Spinal cord (tissue), 9 donors: ENCODE measurements at regions not wholly inside any gene's neighbourhood (a gene's known extent, or its start where the extent isn't known, plus 50 kb on each side); places are given as distances from the start of the nearest gene placed in this dataset.

ENCODE experiments used
- DNase-seq, 6 donors: peaks; one replicate each; pipeline versions ENCODE4 v3.0.0 to v3.0.0-alpha.2; 2013 to 2015; ENCODE audit warnings: low spot score in 6 of 6, low read depth in 4 of 6
- H3K27ac ChIP-seq: one replicate; pipeline ENCODE4 v1.5.1; 2013; ENCODE audit warnings: low read depth, low read length, control low read depth
- H3K27me3 ChIP-seq: one replicate; pipeline ENCODE4 v1.6.1; 2013; ENCODE audit warnings: low read length; ENCODE audit not compliant: control insufficient read depth, insufficient read depth
- H3K36me3 ChIP-seq: one replicate; pipeline ENCODE4 v1.6.1; 2013; ENCODE audit warnings: low read length; ENCODE audit not compliant: control insufficient read depth, insufficient read depth
- H3K4me1 ChIP-seq: one replicate; pipeline ENCODE4 v1.6.1; 2013; ENCODE audit warnings: low read length; ENCODE audit not compliant: control insufficient read depth, insufficient read depth
- H3K4me3 ChIP-seq: one replicate; pipeline ENCODE4 v1.5.1; 2013; ENCODE audit warnings: low read depth, low read length, control low read depth
- H3K9me3 ChIP-seq: one replicate; pipeline ENCODE4 v1.6.1; 2013; ENCODE audit warnings: low read length; ENCODE audit not compliant: control insufficient read depth, insufficient read depth
- WGBS: methylation state at CpG from one replicate; pipeline ENCODE4 v1.1.5; 2013; ENCODE audit warnings: missing lambda C conversion rate; ENCODE audit not compliant: insufficient coverage; 5-methylcytosine and 5-hydroxymethylcytosine counted together
- donor health status: healthy.

DNA sequence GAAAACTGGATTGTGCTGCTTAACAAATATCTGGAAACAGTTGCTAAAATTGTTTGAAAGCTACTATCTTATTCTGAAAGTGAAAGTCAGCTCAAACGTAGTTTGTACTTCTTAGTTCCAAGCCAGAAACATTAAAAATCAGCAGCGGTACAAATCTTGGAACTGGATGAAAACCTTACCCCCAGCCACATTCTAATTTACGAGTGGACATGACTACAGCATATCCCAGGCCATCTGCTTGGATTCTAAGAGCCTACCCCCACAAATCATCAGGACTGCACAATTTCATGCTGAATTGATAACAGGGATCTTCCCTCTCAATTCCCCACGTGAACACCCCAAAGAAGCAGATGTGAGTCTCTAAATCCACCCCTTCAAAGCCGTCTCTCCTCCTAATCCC, 158.7 kb upstream of the NCKAP5 start:
- Histone ChIP-seq H3K27me3 (no peaks in the 10 kb centered on the region), H3K4me1 (no peaks in the 10 kb centered on the region), H3K9me3 (no peaks in the 10 kb centered on the region), H3K27ac (no peak overlapping the region), H3K4me3 (no peak overlapping the region), H3K36me3 (no peaks in the 10 kb centered on the region)
- 45% methylated on average over 5 of the region's 5 CpGs for WGBS
- no peak for DNase-seq

DNA sequence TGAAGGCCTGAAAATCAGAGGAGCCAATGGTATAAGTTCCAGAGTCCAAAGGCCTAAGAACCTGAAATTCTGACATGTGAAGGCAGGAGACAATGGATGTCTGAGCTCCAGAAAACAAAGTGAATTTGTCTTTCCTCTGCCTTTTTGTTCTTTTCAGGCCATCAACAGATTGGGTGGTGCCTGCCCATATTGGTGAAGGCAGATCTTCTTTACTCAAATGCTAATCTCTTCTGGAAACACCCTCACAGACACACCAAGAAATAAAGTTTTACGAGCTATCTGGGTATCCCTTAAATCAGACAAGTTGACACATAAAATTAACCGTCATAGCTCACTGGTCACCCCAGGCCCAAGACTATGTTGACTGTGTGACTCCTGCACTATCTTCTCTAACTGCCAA, 163.8 kb upstream of the NCKAP5 start:
- H3K9me3 ChIP-seq: no peaks in the 10 kb centered on the region
- H3K27ac ChIP-seq: no peak overlapping the region
- H3K4me3 ChIP-seq: no peak overlapping the region
- no peaks in the 10 kb centered on the region for H3K27me3 ChIP-seq
- H3K4me1 ChIP-seq: no peaks in the 10 kb centered on the region
- H3K36me3 ChIP-seq: no peaks in the 10 kb centered on the region
- DNase-seq: no peak
- WGBS: 97% methylated on average over 2 of the region's 2 CpGs

DNA sequence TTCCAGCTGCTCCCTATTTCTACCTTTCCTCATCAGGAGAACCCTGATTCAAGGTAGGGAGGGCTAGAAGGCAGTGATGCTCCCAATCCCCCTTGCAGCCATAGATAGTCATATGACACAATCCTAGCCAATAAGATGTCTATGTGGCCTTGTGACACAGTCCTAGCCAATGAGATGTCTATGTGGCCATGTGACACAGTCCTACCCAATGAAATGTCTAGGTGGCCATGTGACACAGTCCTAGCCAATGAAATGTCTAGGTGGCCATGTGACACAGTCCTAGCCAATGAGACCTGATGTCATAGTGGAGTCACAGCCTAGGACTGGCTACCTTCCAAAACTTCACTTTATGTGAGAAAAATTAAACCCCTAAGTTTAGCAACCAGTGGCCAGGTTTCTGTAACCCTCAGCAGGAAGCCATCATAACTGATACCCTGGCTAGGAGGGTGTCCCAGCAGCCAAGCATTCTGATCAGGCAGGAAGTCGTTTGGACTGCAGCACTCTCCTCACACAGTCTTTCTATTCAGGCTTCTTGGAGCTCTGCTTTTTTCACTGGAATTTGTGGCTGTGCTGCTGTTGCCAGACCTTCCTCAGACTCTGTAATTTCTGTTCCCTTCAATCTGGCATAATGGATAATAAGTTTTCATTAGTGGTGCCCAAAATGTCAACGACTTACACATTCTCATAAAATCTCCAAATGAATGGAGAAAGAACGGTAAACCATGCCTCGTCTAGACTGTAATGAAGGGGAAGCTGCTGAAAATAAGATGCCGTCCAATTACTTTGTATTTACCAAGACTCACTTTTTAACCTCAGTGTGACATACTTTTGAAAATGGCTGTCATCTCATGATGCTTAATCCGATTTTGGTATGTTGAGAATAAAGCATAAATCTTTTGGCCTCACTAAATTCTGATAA, 165.0 kb upstream of the NCKAP5 start:
- H3K27ac ChIP-seq: peak overlapping the region; percentile 7
- no peaks in the 10 kb centered on the region for H3K9me3 ChIP-seq
- no peak overlapping the region for H3K4me3 ChIP-seq
- DNase-seq: peak in 2 of 6 donors; percentile 22 to 29
- WGBS: 30% methylated on average over 1 of the region's 6 CpGs
- H3K4me1 ChIP-seq: no peaks in the 10 kb centered on the region
- H3K27me3 ChIP-seq: no peaks in the 10 kb centered on the region
- H3K36me3 ChIP-seq: no peaks in the 10 kb centered on the region

DNA sequence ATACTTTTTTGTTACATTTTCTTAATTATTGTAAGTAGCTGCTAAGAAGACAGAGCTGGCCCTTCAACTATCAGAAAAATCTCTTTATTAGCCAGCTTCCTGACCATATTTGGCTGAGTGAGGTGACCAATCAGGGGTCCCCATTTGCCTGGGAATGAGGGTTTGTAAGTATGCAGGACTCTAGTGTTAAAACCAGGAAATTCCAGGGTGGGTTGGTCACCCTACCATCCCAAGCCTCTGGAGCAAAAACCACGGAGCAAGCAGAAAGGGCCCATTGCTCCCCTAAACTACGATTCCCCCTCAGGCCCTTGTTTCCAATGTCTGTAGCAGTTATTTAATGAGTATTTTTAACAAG, 165.6 kb upstream of the NCKAP5 start:
- no CpG with 5 or more reads among the region's 2 CpGs for WGBS
- Histone ChIP-seq H3K9me3 (no peaks in the 10 kb centered on the region), H3K4me1 (no peaks in the 10 kb centered on the region), H3K4me3 (no peak overlapping the region), H3K36me3 (no peaks in the 10 kb centered on the region), H3K27me3 (no peaks in the 10 kb centered on the region), H3K27ac (no peak overlapping the region)
- DNase-seq: no peak

DNA sequence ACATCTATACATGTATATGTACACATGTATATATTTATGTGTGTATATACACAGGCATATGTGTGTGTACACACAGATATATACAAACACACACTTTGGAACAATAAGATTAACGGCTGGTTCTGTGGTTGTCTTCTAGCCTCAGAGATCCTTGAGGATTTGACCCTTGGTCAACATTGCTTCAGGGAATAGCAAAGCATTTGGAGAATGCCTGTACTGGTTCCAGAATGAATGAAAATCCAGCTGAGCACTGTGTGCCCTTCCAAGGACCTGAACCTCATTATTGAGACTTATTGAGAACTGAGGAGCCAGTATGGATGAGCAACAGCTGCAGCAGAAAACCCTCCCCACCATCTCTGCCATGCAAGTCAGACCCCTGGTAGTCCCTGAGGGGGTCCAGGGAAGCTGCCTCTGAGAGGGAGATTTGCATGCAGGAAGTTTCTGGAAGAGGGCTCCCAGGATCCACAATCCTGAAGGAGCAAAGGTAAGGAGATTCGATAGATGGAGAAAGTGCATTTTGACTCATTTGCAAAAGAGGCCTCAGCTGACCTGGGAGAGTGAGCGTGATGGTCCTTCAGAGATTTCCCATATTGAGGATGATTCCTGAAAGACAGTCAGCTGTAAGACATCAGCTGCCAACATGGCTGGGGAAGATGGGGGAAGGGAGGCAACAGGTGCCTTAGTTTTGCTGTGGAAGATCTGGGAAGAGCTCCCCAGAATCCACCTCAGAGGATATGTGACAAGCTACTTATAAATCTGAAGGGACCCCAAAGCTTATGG, 166.6 kb upstream of the NCKAP5 start:
- H3K4me1 ChIP-seq: no peaks in the 10 kb centered on the region
- H3K4me3 ChIP-seq: no peak overlapping the region
- no peak overlapping the region for H3K27ac ChIP-seq
- no peaks in the 10 kb centered on the region for H3K27me3 ChIP-seq
- DNase-seq: no peak
- H3K9me3 ChIP-seq: no peaks in the 10 kb centered on the region
- 91% methylated on average over 3 of the region's 3 CpGs for WGBS
- H3K36me3 ChIP-seq: no peaks in the 10 kb centered on the region

DNA sequence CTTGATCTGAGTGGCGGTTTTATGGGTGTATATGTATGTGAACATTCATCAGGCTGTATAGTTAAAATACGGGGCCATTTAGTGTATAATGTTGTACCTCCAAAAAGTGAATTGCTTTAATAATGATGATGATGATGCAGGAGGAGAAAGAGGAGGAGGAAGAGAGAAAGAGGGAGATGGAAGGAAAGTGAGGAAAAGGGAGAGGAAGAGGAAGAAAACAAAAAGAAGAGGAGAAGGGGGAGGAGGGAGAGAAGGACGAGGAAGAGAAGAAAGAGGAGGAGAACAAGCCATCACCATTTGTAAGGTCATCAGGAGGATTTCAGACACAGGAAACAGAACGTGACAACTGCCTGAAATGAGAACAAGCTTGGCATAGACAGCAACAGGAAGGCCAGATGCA, 168.4 kb upstream of the NCKAP5 start:
- DNase-seq: no peak
- no peaks in the 10 kb centered on the region for H3K36me3 ChIP-seq
- no peaks in the 10 kb centered on the region for H3K27me3 ChIP-seq
- H3K4me3 ChIP-seq: no peak overlapping the region
- no peak overlapping the region for H3K27ac ChIP-seq
- 90% methylated on average over 4 of the region's 4 CpGs for WGBS
- no peaks in the 10 kb centered on the region for H3K4me1 ChIP-seq
- no peaks in the 10 kb centered on the region for H3K9me3 ChIP-seq

DNA sequence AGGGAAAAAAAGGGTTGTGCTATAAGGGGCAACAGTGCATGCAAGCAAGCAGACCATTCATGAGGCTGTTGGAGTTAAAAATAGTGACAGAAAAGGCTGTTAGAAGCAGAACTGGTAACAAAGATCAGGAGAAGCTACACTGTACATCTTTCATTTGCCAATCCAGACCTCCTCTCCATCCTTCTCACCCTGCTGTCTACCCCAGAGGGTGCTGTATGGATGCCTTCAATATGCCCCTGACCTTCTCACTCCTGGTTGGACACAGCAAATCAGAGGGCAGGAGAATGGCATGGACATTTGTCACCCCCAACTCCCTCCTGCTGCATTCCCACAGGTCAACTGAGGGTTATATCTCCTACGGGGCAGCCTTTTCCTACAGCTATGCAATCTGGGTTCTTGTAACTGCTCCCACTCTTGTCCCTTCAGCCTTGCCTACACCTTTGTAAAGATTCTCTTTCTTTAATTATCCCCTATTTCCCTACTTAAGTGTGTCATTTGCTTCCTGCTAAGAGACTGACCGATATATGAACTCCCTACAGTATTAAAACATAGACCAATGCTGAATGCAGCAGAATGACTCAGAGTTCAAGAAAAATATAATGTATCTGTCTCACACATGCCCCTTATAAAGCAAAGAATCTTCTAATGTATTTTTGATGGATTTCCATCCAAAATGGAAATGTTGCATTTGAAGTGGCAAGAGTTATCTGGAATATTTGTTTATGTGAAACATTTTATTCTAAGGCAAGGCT, 169.2 kb upstream of the NCKAP5 start:
- DNase-seq: no peak
- H3K9me3 ChIP-seq: no peaks in the 10 kb centered on the region
- no peaks in the 10 kb centered on the region for H3K4me1 ChIP-seq
- H3K27me3 ChIP-seq: no peaks in the 10 kb centered on the region
- WGBS: 78% methylated on average over 1 of the region's 2 CpGs
- H3K27ac ChIP-seq: no peak overlapping the region
- no peaks in the 10 kb centered on the region for H3K36me3 ChIP-seq
- H3K4me3 ChIP-seq: no peak overlapping the region

DNA sequence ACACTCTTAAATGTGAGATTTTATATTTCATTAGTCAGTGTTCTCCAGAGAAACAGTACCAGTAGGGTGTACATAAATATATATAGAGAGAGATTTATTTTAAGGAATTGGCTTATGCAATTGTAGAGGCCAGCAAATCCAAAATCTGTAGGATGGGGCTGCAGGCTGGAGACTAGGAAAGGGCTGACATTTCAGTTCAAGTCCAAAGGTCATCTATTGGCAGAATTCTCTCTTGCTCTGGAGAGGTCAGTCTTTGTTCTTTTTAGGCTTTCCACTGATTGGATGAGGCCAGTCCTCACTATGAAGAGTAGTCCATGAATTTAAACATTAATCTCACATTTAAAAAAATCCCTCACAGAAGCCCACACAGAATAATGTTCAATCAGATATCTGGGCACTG, 170.8 kb upstream of the NCKAP5 start:
- Histone ChIP-seq H3K27ac (no peak overlapping the region), H3K36me3 (no peaks in the 10 kb centered on the region), H3K4me3 (no peak overlapping the region), H3K27me3 (no peaks in the 10 kb centered on the region), H3K4me1 (no peaks in the 10 kb centered on the region), H3K9me3 (no peaks in the 10 kb centered on the region)
- no peak for DNase-seq

DNA sequence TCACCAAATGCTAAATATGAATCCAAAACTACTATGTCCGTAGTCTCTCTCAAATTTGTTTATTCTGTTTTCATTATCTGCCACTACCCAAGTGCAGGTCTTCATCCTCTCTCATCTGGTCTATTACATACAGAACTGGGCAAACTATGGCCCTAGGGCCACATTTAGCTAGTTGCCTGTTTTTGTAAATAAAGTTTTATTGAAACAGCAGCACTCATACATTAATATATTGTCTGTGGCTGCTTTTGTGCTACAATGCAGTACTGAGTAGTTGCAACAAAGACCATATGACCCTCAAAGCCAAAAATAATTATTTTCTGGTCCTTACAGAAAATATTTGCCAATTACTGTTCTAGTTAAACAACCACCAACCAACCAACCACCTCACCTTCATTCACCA, 172.2 kb upstream of the NCKAP5 start:
- H3K4me3 ChIP-seq: no peak overlapping the region
- DNase-seq: no peak
- H3K9me3 ChIP-seq: no peaks in the 10 kb centered on the region
- no peaks in the 10 kb centered on the region for H3K27me3 ChIP-seq
- H3K36me3 ChIP-seq: no peaks in the 10 kb centered on the region
- WGBS: 100% methylated on average over 1 of the region's 1 CpG
- no peak overlapping the region for H3K27ac ChIP-seq
- no peaks in the 10 kb centered on the region for H3K4me1 ChIP-seq
